HG03103 (cell line): ENCODE measurements at regions not wholly inside any gene's neighbourhood (a gene's known extent, or its start where the extent isn't known, plus 50 kb on each side); places are given as distances from the start of the nearest gene placed in this dataset.

Experiments
- ATAC-seq: cut with Tn5 transposase; IDR thresholded peaks from one replicate; pipeline ENCODE4 v1.9.1; 2021; ENCODE audit warnings: low read depth; ENCODE audit not compliant: unreplicated experiment

DNA sequence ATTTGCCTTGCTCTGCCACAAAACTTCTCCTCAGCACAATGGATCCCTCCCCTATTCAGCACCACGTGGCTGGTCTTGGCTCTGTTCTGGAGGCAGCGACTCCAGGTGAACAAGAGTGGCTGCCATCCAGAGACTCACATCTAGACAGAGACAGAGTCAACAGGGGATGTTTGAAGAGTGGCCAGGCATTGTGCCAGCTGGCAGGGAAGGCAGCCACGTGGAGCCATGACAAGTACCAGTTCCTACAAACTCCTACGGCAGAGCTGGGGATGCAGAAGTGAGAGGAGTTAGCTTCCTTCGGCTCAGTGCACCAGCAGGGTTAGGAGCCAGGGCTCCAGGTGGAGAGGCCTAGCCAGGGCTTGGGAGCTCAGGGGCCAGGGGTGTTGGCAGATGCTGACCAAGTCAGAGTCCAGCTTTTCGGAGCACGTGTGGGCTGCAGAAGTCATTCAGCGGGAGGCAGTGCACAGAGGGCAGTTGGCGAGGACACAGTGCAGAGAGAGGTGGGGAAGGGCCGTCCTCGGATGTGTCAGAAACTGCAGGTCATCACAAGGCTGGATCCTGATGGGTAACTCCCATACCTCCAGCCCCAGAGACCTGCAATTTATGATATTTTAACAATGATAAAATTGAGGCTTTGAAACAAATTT is 171.7 kb upstream of the PDE10A start:
- no peak for ATAC-seq

DNA sequence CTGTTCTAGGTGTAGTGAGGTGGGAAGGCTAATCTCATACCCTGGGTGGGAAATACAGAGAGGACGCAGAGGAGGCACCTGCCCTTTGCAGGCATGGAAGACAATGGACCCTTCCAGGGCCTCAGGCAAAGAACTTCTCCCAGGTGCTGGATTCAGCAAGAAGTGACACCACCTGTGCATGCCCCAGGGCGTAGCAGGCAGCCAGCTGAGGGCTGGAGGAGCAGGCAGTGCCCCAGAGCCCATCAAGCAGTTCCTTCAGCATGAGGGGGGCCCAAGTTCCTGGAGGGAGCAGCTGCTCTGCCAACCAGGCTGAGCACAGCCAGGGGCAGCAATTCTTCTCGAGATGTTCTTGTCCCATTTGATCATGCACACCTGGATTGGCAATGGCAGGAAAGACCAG is 170.3 kb upstream of the PDE10A start:
- no peak for ATAC-seq

GRCh38 chr6:165831812-165832510 is 168.9 kb upstream of the PDE10A start:
- no peak for ATAC-seq

- no peak for ATAC-seq
Observed at GRCh38 chr6:165830761-165831160, 167.7 kb upstream of the PDE10A start.

DNA sequence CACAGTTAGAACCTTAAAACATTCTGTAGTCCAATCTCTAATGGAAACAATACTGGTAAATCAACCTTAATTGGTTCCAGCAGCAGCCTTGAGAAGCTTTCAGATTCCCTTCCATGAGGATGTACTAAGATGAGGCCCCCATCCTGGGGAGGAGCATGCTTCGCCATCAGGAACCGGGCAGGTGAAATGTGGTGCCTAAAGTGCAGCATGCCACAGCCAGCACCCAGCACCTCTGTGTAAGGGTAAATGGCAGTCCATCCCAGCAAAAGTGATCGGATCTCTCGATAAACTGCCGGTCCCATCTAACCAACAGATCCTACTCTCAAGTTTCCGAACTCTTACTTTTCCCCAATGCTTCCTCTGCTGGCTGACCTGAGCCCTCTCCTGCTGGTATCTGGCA is 166.3 kb upstream of the PDE10A start:
- ATAC-seq, result no peak

DNA sequence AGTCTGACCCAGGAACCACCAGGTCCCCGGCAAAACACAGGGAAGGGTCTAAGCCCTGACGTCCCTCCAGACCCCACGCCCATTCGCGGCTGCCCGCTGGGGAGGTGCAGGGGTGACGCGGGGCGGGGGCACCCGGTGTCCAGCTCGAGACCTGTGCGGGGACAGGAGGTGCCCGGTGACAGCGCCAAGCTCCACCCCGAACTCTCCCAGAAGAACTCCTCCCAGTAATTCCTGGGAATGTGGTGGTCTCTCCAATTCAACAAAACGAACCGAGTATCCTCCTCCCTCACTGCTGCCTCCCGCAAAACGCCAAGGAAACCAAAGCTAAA is 164.1 kb upstream of the PDE10A start:
- no peak for ATAC-seq

DNA sequence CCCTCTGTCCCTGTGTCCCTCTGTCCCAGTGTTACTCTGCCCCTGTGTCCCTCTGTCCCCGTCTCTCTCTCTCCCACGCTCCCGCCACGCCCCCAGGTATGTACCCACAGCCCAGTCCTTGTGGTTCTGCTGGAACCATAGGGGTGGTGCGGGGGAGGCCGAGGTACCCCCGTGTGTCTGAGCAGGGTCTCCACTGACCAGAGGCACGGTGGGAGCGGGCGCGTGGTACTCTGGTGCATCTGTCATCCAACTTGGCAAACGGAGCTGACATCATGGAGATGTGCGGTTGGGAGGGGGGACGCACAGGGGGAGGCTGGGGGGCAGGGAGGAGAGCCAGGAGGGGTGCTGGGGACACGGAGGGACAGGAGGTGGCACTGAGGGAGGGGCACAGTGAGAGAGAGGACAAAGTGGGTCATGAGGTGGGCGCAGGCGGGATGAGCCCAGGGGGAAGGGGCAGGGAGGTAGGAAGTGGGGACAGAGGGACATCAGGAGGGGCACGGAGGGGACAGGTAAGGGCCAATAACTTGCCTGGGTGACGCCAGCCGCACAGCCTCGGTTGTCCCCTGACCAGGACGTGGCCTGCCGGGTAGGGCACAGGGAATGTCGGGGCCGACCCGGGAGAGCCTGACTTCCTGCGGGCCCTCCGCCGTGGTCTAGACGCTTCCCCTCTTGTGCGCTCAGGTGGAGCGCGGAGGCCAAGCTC is 163.6 kb upstream of the PDE10A start:
- no peak for ATAC-seq

DNA sequence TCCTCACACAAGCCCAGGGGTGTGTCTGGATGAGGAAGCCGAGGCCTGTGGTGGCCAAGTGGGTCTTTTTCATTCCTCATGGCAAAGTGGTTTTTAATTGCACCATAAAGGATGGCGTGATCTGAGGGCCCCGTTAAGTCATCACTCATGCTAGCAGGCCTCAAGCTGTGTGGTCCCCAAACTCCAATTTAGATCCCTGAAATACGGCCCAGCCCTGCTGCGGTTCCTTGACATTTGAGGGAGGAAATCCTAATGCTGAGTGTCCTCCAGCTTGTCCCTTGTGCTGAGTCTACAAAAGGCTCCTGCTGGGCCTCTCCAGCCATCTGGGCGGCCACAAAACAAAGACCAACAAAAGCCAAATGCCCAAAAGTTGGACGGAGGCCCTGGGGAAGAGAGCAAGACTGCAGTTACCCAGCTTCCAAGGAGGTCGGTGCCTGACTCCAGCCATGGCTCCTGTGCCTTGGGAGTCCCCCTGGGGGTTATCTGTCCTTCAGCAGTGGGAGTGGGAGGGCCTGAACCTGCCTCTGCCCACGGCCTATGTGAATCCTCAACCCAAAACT is 162.3 kb upstream of the PDE10A start:
- no peak for ATAC-seq

- ATAC-seq, result no peak
Observed at GRCh38 chr6:165823609-165824326, 160.7 kb upstream of the PDE10A start.

GRCh38 chr6:165822501-165822900 is 159.5 kb upstream of the PDE10A start:
- ATAC-seq, result no peak

DNA sequence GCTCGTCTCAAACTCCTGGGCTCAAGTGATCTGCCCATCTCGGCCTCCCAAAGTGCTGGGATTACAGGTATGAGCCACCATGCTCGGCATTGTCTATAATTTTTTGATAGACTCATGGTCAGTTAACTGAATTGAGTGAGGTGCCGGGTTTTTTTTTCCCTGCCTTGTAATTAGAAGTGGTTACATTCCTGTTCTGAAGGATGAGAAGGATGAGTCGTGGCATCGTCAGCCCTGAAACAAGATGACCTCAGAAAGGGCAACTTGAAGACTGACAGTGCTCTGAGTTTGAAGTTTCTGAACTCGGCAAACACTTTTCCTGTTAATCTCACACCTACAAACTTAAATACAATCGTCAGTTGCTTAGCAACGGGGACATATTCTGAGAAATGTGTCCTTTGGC is 158.7 kb upstream of the PDE10A start:
- no peak for ATAC-seq

- no peak for ATAC-seq
Observed at GRCh38 chr6:165820934-165821333, 157.9 kb upstream of the PDE10A start.

DNA sequence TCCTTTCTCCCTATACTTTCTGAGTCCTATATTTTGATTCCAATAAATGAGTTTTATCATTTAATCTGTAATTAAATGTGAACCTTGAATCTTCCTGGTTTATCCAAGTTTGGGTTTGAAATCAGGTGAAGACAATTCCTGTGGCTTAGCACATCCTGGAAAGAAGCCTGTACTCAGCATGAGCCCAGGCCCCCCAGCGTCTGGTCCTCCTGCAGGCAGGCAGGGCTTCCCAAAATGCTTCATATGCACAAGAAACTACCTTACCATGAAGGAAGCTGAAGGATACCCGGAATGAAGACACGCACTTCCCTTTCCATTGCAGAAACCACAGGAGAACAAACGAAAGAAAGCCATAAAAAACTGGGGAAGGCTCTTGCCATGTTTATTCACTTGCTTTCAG is 157.4 kb upstream of the PDE10A start:
- no peak for ATAC-seq

- ATAC-seq, result no peak
Observed at GRCh38 chr6:165819394-165819793, 156.4 kb upstream of the PDE10A start.

DNA sequence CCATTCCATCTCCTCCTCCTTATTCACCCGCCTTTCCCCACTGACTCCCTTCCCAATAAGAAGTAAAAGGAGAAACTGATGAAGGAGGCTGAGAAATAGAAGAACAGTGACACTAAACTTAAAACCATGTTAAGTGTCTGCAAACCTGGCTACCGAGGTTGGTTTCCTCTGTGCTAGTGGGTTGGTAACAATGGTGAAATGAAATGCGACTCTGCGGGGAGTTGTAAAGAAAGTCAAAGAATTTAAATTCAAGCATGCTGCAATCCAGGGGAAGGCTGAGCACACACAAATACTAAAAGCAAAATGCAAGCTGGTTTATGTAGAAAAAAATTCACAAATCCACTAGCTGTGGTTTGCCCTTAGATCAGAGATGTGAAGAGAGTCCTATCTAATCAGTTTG is 155.2 kb upstream of the PDE10A start:
- no peak for ATAC-seq

DNA sequence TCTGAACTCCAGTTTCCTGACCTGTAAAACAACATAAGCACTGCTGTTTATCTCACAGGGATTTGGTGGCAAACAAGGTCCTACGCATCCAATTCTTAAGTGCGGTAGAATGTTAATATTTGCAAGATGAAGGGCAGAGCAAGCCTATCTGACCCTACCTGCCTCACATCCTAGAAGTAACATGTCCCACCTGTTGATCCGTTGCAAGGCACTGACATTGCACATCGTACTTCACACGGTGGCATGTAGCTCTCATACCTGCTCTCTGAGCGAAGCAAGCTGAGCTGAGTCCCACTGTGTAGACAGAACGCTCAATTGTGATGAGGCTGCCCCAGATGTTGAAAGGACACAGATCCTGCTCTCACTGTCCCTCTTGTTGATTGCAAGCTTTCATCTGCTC is 154.7 kb upstream of the PDE10A start:
- ATAC-seq, result no peak

DNA sequence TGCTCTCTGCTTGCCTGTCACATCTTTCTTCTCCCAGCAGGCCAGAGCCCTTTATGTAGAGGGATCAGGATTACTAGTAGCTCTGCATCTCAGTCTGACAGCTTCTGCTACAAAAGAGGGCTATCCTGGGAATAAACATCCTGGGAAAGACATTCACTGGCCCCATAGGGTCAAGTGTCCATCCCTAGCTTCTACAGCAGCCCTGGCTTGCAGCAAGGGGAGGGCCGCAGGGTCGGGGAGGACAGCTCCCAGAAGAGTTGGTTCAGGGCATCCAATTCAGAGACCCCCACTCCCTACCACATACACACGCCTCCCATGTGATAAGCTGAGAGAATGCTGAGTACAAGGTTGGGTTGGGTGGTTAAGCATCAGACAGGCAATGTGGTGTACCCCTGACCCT is 154.1 kb upstream of the PDE10A start:
- ATAC-seq, result no peak

- no peak for ATAC-seq
Observed at GRCh38 chr6:165814679-165815078, 151.6 kb upstream of the PDE10A start.

- no peak for ATAC-seq
Observed at GRCh38 chr6:165811512-165811911, 148.5 kb upstream of the PDE10A start.

DNA sequence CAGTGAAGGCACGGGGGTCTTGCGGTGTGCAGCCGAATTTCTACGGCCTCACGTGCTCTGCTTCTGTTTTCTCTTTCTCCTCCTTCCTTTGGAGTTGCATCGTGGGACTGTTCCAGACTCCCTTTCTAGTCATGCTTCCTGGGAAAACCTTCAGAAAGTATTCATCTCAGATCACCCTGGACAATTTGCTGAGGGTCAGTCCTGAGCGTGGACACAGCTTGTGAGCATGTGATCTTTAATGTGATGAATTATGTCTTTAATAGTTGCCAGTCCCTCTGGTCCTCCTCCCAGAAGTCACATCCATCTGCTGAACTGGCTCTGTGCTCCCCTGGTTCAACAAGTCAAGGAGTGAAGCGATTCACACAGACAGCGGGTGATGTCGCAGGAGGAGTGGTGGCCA is 145.0 kb upstream of the PDE10A start:
- no peak for ATAC-seq
